Adipocyte (in vitro differentiated cells): ENCODE measurements at regions not wholly inside any gene's neighbourhood (a gene's known extent, or its start where the extent isn't known, plus 50 kb on each side); places are given as distances from the start of the nearest gene placed in this dataset.

ENCODE experiments used
- DNase-seq: peaks from one replicate; pipeline ENCODE4 v3.0.0-alpha.2; 2015; ENCODE audit warnings: low read depth
- H3K27me3 ChIP-seq: replicated peaks from 2 replicates; pipeline ENCODE4 v1.7.0; 2013; ENCODE audit warnings: mild to moderate bottlenecking, low read length, moderate library complexity; ENCODE audit not compliant: control insufficient read depth, insufficient read depth
- H3K36me3 ChIP-seq: 2 replicates; pipeline ENCODE4 v1.7.0; 2013; ENCODE audit warnings: low read length, mild to moderate bottlenecking, moderate library complexity; ENCODE audit not compliant: control insufficient read depth, insufficient read depth, severe bottlenecking
- H3K4me1 ChIP-seq: 2 replicates; pipeline ENCODE4 v1.7.0; 2013; ENCODE audit warnings: mild to moderate bottlenecking, low read length, moderate library complexity; ENCODE audit not compliant: control insufficient read depth, insufficient read depth
- H3K4me3 ChIP-seq: 2 replicates; pipeline ENCODE4 v1.7.0; 2013; ENCODE audit warnings: mild to moderate bottlenecking, low read length, moderate library complexity
- H3K9ac ChIP-seq: 2 replicates; pipeline ENCODE4 v1.7.0; 2013; ENCODE audit warnings: mild to moderate bottlenecking, low read length, moderate library complexity
- H3K9me3 ChIP-seq: 2 replicates; pipeline ENCODE4 v1.7.0; 2013; ENCODE audit warnings: mild to moderate bottlenecking, low read length, moderate library complexity; ENCODE audit not compliant: control insufficient read depth

- H3K36me3 ChIP-seq, result no peaks in the 10 kb centered on the region
- H3K4me3 ChIP-seq, result peak overlapping the region; percentile 20
- H3K9ac ChIP-seq, result peak overlapping the region; percentile 80
- H3K4me1 ChIP-seq, result peaks cover 38% of the 10 kb centered on the region
- H3K9me3 ChIP-seq, result peaks cover 11% of the 10 kb centered on the region
- no peaks in the 10 kb centered on the region for H3K27me3 ChIP-seq
- DNase-seq, result peak; percentile 51
Measured at GRCh38 chr5:68529581-68529980, 314.0 kb downstream of the PIK3R1 start.

- no peak for DNase-seq
- H3K4me1 ChIP-seq, result peaks cover 43% of the 10 kb centered on the region
- H3K9me3 ChIP-seq, result peaks cover 11% of the 10 kb centered on the region
- no peaks in the 10 kb centered on the region for H3K36me3 ChIP-seq
- no peaks in the 10 kb centered on the region for H3K27me3 ChIP-seq
- H3K4me3 ChIP-seq, result no peak overlapping the region
- H3K9ac ChIP-seq, result no peak overlapping the region
Measured at GRCh38 chr5:68531970-68532369, 316.4 kb downstream of the PIK3R1 start.

- Histone ChIP-seq H3K36me3 (no peaks in the 10 kb centered on the region), H3K4me3 (peak overlapping the region; percentile 15), H3K4me1 (peaks cover 43% of the 10 kb centered on the region), H3K9ac (peak overlapping the region; percentile 72), H3K9me3 (peaks cover 5% of the 10 kb centered on the region), H3K27me3 (no peaks in the 10 kb centered on the region)
- DNase-seq, result no peak
Measured at GRCh38 chr5:68533051-68533450, 317.5 kb downstream of the PIK3R1 start.

GRCh38 chr5:68533571-68534084, 318.1 kb downstream of the PIK3R1 start:
- H3K4me1 ChIP-seq, result peaks cover 42% of the 10 kb centered on the region

DNA sequence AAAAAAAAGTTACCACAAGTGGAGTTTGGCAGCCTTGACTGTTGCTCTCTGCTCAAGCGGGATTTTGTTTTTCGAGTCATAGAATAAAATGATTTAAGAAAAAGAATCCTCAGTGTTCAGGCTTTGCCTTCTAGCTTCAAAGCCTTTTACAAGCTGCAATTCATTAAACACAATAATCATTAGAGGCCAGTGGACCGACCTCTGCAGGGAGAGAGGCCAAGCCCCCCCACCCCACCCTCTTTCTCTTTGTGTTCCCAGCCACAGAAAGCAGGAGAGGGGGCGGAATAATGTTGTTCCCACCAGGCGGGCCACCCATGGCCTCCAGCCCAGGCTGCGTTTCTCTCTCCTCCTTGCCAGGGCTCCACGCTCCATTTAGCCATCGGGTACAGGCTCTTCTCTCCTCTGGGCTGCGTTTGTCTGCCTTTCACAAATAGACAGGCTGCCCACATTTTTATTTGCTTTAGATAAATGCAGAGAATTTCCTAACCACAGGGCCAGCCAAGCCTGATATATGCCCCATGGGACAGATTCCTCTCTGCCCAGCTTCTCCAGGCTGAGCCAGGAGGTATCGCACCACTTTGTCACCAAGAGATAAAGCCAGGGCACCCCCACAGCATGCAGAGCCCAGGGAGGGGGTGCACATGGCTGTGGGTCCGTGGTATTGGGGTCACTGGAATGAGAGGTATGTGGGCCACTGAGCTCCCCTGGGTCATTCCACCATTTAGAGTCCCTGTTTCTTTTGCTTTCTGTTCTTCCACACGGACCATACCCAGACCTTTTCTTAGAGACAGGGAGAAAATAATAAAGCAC, 318.8 kb downstream of the PIK3R1 start:
- DNase-seq, result peak; percentile 72
- Histone ChIP-seq H3K9me3 (no peaks in the 10 kb centered on the region), H3K4me3 (peak overlapping the region; percentile 31), H3K36me3 (no peaks in the 10 kb centered on the region), H3K4me1 (peaks cover 35% of the 10 kb centered on the region), H3K9ac (peak overlapping the region; percentile 72), H3K27me3 (no peaks in the 10 kb centered on the region)

More at GRCh38 chr5:68533571-68534084, 318.1 kb downstream of the PIK3R1 start:
- Histone ChIP-seq H3K36me3 (no peaks in the 10 kb centered on the region), H3K27me3 (no peaks in the 10 kb centered on the region), H3K4me3 (peak overlapping the region; percentile 31), H3K9ac (peak overlapping the region; percentile 72), H3K9me3 (no peaks in the 10 kb centered on the region)
- DNase-seq, result no peak

DNA sequence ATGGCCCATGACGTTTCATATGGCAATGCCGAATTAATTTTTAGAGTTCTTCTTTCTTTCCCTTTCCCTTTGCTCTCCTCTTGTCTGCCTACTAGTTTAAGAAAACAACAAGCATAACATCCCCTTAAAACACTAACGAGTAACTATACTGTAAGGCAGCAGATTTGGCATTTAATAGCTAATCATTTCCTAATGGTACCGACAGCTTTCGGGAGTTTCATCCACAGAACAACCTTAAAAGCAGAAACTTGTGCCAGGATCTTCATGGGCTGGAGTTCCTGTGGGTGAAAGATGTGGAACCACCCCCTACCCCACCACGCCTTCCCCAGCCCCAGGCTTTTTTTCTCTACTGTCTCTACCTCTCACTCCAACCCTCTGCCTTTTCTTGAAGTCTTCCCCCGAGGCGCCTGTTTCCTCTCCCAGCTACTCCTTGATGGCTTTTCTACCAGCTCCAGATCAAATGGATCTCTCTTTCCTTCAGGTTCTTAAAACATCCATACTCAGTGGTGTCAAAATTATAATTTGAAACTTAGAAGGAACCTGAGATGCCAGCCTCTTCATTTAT, 319.5 kb downstream of the PIK3R1 start:
- peaks cover 29% of the 10 kb centered on the region for H3K4me1 ChIP-seq
- no peaks in the 10 kb centered on the region for H3K36me3 ChIP-seq
- DNase-seq, result no peak
- no peaks in the 10 kb centered on the region for H3K27me3 ChIP-seq
- peak overlapping the region; percentile 72 for H3K9ac ChIP-seq
- H3K4me3 ChIP-seq, result peak overlapping the region; percentile 31
- H3K9me3 ChIP-seq, result no peaks in the 10 kb centered on the region

DNA sequence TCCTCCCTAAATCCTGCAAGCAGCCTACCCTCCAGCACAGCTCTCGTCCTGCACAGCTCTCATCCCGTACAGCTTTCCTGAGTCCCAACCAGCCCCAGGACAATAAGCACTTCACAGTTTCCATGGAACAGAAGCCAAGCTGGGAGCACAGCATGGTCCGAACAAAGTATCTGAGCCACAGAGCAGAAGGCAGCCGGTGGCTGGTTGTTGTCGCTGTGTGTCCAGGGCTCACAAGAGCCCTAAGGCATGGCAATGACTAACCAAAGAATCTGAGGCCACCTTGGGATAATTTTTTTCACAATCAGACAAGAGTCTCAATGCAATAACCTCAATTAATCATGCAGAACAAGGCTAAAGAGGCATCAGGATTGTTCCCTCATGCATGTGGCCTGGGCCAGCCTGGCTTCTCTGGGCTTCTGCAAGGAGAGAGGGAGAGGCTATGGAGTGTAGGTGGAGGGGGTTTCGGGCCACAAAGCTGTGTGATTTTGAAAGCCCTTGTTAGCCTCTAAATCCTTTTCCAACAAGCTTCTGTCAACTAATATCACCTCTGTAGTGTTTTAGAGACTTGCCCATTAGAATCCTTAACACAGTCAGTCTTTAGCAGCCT, 323.4 kb downstream of the PIK3R1 start:
- H3K36me3 ChIP-seq, result no peaks in the 10 kb centered on the region
- H3K27me3 ChIP-seq, result no peaks in the 10 kb centered on the region
- no peak for DNase-seq
- no peak overlapping the region for H3K9ac ChIP-seq
- no peaks in the 10 kb centered on the region for H3K9me3 ChIP-seq
- H3K4me3 ChIP-seq, result no peak overlapping the region
- H3K4me1 ChIP-seq, result peaks cover 42% of the 10 kb centered on the region

- no peaks in the 10 kb centered on the region for H3K27me3 ChIP-seq
- no peaks in the 10 kb centered on the region for H3K9me3 ChIP-seq
- H3K9ac ChIP-seq, result peak overlapping the region; percentile 70
- DNase-seq, result peak; percentile 40
- H3K4me1 ChIP-seq, result peaks cover 44% of the 10 kb centered on the region
- no peaks in the 10 kb centered on the region for H3K36me3 ChIP-seq
- H3K4me3 ChIP-seq, result peak overlapping the region; percentile 40
Measured at GRCh38 chr5:68540798-68541590, 325.4 kb downstream of the PIK3R1 start.

GRCh38 chr5:68542207-68542606, 326.7 kb downstream of the PIK3R1 start:
- no peaks in the 10 kb centered on the region for H3K27me3 ChIP-seq
- H3K36me3 ChIP-seq, result no peaks in the 10 kb centered on the region
- H3K4me3 ChIP-seq, result peak overlapping the region; percentile 40
- peak; percentile 81 for DNase-seq
- H3K9me3 ChIP-seq, result no peaks in the 10 kb centered on the region
- peak overlapping the region; percentile 70 for H3K9ac ChIP-seq
- H3K4me1 ChIP-seq, result peaks cover 44% of the 10 kb centered on the region

- H3K36me3 ChIP-seq, result no peaks in the 10 kb centered on the region
- peak overlapping the region; percentile 70 for H3K9ac ChIP-seq
- peaks cover 44% of the 10 kb centered on the region for H3K4me1 ChIP-seq
- H3K27me3 ChIP-seq, result no peaks in the 10 kb centered on the region
- peak overlapping the region; percentile 40 for H3K4me3 ChIP-seq
- H3K9me3 ChIP-seq, result no peaks in the 10 kb centered on the region
- DNase-seq, result no peak
Measured at GRCh38 chr5:68543212-68543611, 327.7 kb downstream of the PIK3R1 start.
